ENCODE measurements at regions not wholly inside any gene's neighbourhood (a gene's known extent, or its start where the extent isn't known, plus 50 kb on each side); places are given as distances from the start of the nearest gene placed in this dataset.
A peak's percentile ranks its signal among the peaks of the same experiment; 100 is the strongest.

GRCh38 chr1:29584362-29584761 lies 348.0 kb downstream of the PTPRU start:
- peaks cover 4% of the 10 kb centered on the region for H3K4me1 ChIP-seq (ENCODE audit: insufficient read depth, insufficient read length)
- DNase-seq (ENCODE audit: low read depth, low spot score), result no peak
- H3K4me3 ChIP-seq (ENCODE audit: insufficient read length, low read depth), result no peak overlapping the region
- no peaks in the 10 kb centered on the region for H3K27me3 ChIP-seq (ENCODE audit: insufficient read depth, insufficient read length)
- H3K9me3 ChIP-seq (ENCODE audit: insufficient read depth, low read length), result no peaks in the 10 kb centered on the region
- no peaks in the 10 kb centered on the region for H3K36me3 ChIP-seq (ENCODE audit: insufficient read depth, insufficient read length, low read length)
- no peak for TF ChIP-seq YY1 (IDR thresholded peaks at IDR 0.05; ENCODE audit: insufficient read depth, insufficient read length)
- H3K9ac ChIP-seq (ENCODE audit: insufficient read length, low read depth), result no peak overlapping the region

- no peak for DNase-seq (ENCODE audit: low read depth, low spot score)
- Histone ChIP-seq H3K36me3 (ENCODE audit: insufficient read depth, insufficient read length, low read length) (no peaks in the 10 kb centered on the region), H3K4me3 (ENCODE audit: insufficient read length, low read depth) (no peak overlapping the region), H3K9me3 (ENCODE audit: insufficient read depth, low read length) (no peaks in the 10 kb centered on the region), H3K27me3 (ENCODE audit: insufficient read depth, insufficient read length) (no peaks in the 10 kb centered on the region), H3K4me1 (ENCODE audit: insufficient read depth, insufficient read length) (peaks cover 4% of the 10 kb centered on the region), H3K9ac (ENCODE audit: insufficient read length, low read depth) (no peak overlapping the region)
- TF ChIP-seq ZNF274 (IDR thresholded peaks at IDR 0.05; ENCODE audit: low read depth, low read length) (no peak), SUZ12 (IDR thresholded peaks at IDR 0.05; ENCODE audit: extremely low read depth, insufficient read depth, insufficient read length) (no peak), YY1 (IDR thresholded peaks at IDR 0.05; ENCODE audit: insufficient read depth, insufficient read length) (no peak)
Measured at GRCh38 chr1:29583727-29584126, 347.4 kb downstream of the PTPRU start.

GRCh38 chr1:29581256-29581655 lies 344.9 kb downstream of the PTPRU start:
- peaks cover 4% of the 10 kb centered on the region for H3K4me1 ChIP-seq (ENCODE audit: insufficient read depth, insufficient read length)
- H3K4me3 ChIP-seq (ENCODE audit: insufficient read length, low read depth), result no peak overlapping the region
- TF ChIP-seq YY1 (IDR thresholded peaks at IDR 0.05; ENCODE audit: insufficient read depth, insufficient read length) (no peak), ZNF274 (IDR thresholded peaks at IDR 0.05; ENCODE audit: low read depth, low read length) (no peak), SUZ12 (IDR thresholded peaks at IDR 0.05; ENCODE audit: extremely low read depth, insufficient read depth, insufficient read length) (no peak)

GRCh38 chr1:29579821-29580425 lies 343.6 kb downstream of the PTPRU start:
- H3K27me3 ChIP-seq (ENCODE audit: insufficient read depth, insufficient read length), result no peaks in the 10 kb centered on the region
- no peaks in the 10 kb centered on the region for H3K36me3 ChIP-seq (ENCODE audit: insufficient read depth, insufficient read length, low read length)
- TF ChIP-seq SUZ12 (IDR thresholded peaks at IDR 0.05; ENCODE audit: extremely low read depth, insufficient read depth, insufficient read length) (no peak), YY1 (IDR thresholded peaks at IDR 0.05; ENCODE audit: insufficient read depth, insufficient read length) (no peak), ZNF274 (IDR thresholded peaks at IDR 0.05; ENCODE audit: low read depth, low read length) (no peak)
- peaks cover 2% of the 10 kb centered on the region for H3K4me1 ChIP-seq (ENCODE audit: insufficient read depth, insufficient read length)
- no peak overlapping the region for H3K9ac ChIP-seq (ENCODE audit: insufficient read length, low read depth)
- no peaks in the 10 kb centered on the region for H3K9me3 ChIP-seq (ENCODE audit: insufficient read depth, low read length)
- DNase-seq (ENCODE audit: low read depth, low spot score), result no peak
- no peak overlapping the region for H3K4me3 ChIP-seq (ENCODE audit: insufficient read length, low read depth)

More at GRCh38 chr1:29581256-29581655, 344.9 kb downstream of the PTPRU start:
- Histone ChIP-seq H3K9me3 (ENCODE audit: insufficient read depth, low read length) (no peaks in the 10 kb centered on the region), H3K36me3 (ENCODE audit: insufficient read depth, insufficient read length, low read length) (no peaks in the 10 kb centered on the region), H3K27me3 (ENCODE audit: insufficient read depth, insufficient read length) (no peaks in the 10 kb centered on the region), H3K9ac (ENCODE audit: insufficient read length, low read depth) (no peak overlapping the region)
- no peak for DNase-seq (ENCODE audit: low read depth, low spot score)

GRCh38 chr1:29577512-29577911 lies 341.2 kb downstream of the PTPRU start:
- DNase-seq (ENCODE audit: low read depth, low spot score), result peak; percentile 13
- no peak for TF ChIP-seq SUZ12 (IDR thresholded peaks at IDR 0.05; ENCODE audit: extremely low read depth, insufficient read depth, insufficient read length)
- TF ChIP-seq ZNF274 (IDR thresholded peaks at IDR 0.05; ENCODE audit: low read depth, low read length), result no peak
- TF ChIP-seq YY1 (IDR thresholded peaks at IDR 0.05; ENCODE audit: insufficient read depth, insufficient read length), result no peak
- H3K36me3 ChIP-seq (ENCODE audit: insufficient read depth, insufficient read length, low read length), result no peaks in the 10 kb centered on the region

GRCh38 chr1:29576510-29576909 lies 340.2 kb downstream of the PTPRU start:
- Histone ChIP-seq H3K27me3 (ENCODE audit: insufficient read depth, insufficient read length) (no peaks in the 10 kb centered on the region), H3K36me3 (ENCODE audit: insufficient read depth, insufficient read length, low read length) (no peaks in the 10 kb centered on the region), H3K4me1 (ENCODE audit: insufficient read depth, insufficient read length) (no peaks in the 10 kb centered on the region), H3K9ac (ENCODE audit: insufficient read length, low read depth) (no peak overlapping the region), H3K4me3 (ENCODE audit: insufficient read length, low read depth) (no peak overlapping the region), H3K9me3 (ENCODE audit: insufficient read depth, low read length) (no peaks in the 10 kb centered on the region)
- TF ChIP-seq YY1 (IDR thresholded peaks at IDR 0.05; ENCODE audit: insufficient read depth, insufficient read length) (no peak), ZNF274 (IDR thresholded peaks at IDR 0.05; ENCODE audit: low read depth, low read length) (no peak), SUZ12 (IDR thresholded peaks at IDR 0.05; ENCODE audit: extremely low read depth, insufficient read depth, insufficient read length) (no peak)
- no peak for DNase-seq (ENCODE audit: low read depth, low spot score)

More at GRCh38 chr1:29577512-29577911, 341.2 kb downstream of the PTPRU start:
- Histone ChIP-seq H3K27me3 (ENCODE audit: insufficient read depth, insufficient read length) (no peaks in the 10 kb centered on the region), H3K9ac (ENCODE audit: insufficient read length, low read depth) (no peak overlapping the region), H3K9me3 (ENCODE audit: insufficient read depth, low read length) (no peaks in the 10 kb centered on the region), H3K4me3 (ENCODE audit: insufficient read length, low read depth) (no peak overlapping the region), H3K4me1 (ENCODE audit: insufficient read depth, insufficient read length) (no peaks in the 10 kb centered on the region)

GRCh38 chr1:29575826-29576225 lies 339.5 kb downstream of the PTPRU start:
- H3K4me3 ChIP-seq (ENCODE audit: insufficient read length, low read depth), result no peak overlapping the region
- no peaks in the 10 kb centered on the region for H3K4me1 ChIP-seq (ENCODE audit: insufficient read depth, insufficient read length)
- no peaks in the 10 kb centered on the region for H3K9me3 ChIP-seq (ENCODE audit: insufficient read depth, low read length)
- no peaks in the 10 kb centered on the region for H3K27me3 ChIP-seq (ENCODE audit: insufficient read depth, insufficient read length)
- TF ChIP-seq YY1 (IDR thresholded peaks at IDR 0.05; ENCODE audit: insufficient read depth, insufficient read length), result no peak
- TF ChIP-seq SUZ12 (IDR thresholded peaks at IDR 0.05; ENCODE audit: extremely low read depth, insufficient read depth, insufficient read length), result no peak
- TF ChIP-seq ZNF274 (IDR thresholded peaks at IDR 0.05; ENCODE audit: low read depth, low read length), result no peak
- no peaks in the 10 kb centered on the region for H3K36me3 ChIP-seq (ENCODE audit: insufficient read depth, insufficient read length, low read length)
- DNase-seq (ENCODE audit: low read depth, low spot score), result no peak
- H3K9ac ChIP-seq (ENCODE audit: insufficient read length, low read depth), result no peak overlapping the region

Data from NT2/D1 (cell line).